ENCODE measurements at regions not wholly inside any gene's neighbourhood (a gene's known extent, or its start where the extent isn't known, plus 50 kb on each side); places are given as distances from the start of the nearest gene placed in this dataset.

GRCh38 chr12:115760231-115760630, 517.3 kb downstream of the MED13L start:
- TF ChIP-seq CTCF (IDR thresholded peaks at IDR 0.05; ENCODE audit: low read length) (no peak), EZH2 (IDR thresholded peaks at IDR 0.05; ENCODE audit: borderline replicate concordance, low read length) (no peak)

Measured in OCI-LY1 (cell line).